Fibroblast of gingiva (primary cell): ENCODE measurements at regions not wholly inside any gene's neighbourhood (a gene's known extent, or its start where the extent isn't known, plus 50 kb on each side); places are given as distances from the start of the nearest gene placed in this dataset.
"Not testable (repeated sequence)": the region's sequence is repeated elsewhere in the genome, so short reads cannot be mapped to it uniquely, and the experiment has no call there.

ENCODE experiments used
- DNase-seq: peaks from one replicate; pipeline ENCODE4 v3.0.0-alpha.2; 2011; ENCODE audit warnings: low read depth

GRCh38 chr4:65265526-65265925, 404.8 kb downstream of the EPHA5 start:
- DNase-seq = no peak

GRCh38 chr4:65259296-65259695, 411.0 kb downstream of the EPHA5 start:
- DNase-seq = no peak

DNA sequence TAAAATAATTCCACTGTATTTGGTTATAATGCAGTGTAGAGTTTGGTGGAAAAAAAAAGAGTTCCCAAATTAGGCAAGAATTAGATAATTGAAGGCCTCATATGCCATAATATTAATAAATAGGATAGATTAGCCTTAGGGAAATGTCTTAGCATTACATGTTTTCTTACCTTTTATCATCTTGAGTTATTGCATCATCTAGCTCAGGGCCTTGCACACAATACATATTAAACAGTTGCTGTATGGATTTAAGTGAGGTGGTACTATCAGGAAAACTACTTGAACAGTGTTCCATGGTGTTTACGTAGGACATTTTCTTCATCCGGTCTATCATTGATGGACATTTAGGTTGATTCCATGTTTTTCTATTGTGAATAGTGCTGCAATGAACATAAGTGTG, 419.4 kb downstream of the EPHA5 start:
- DNase-seq = no peak

GRCh38 chr4:65249111-65249510, 421.2 kb downstream of the EPHA5 start:
- no peak for DNase-seq

GRCh38 chr4:65242156-65242846, 428.0 kb downstream of the EPHA5 start:
- DNase-seq = no peak

- no peak for DNase-seq
Measured at GRCh38 chr4:65241257-65241997, 428.9 kb downstream of the EPHA5 start.

GRCh38 chr4:65234061-65234460, 436.2 kb downstream of the EPHA5 start:
- no peak for DNase-seq

DNA sequence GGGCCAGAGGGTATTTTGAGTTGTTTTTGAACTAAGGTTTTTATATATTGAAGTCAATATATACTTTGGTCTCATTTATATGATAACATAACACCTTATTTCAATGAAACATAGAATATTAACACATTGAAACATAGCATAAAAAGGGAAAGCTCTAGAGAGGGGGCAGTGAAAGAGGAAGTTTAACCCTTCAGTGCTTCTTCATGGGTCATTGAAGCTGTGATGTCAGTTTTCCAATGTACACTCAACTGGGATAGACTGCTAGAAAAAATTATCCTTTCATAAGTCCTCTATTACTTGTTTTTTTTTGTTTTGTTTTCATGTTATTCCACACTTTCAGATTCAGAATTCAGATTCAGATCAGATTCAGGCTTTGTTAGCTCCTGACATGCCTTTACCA, 442.7 kb downstream of the EPHA5 start:
- no peak for DNase-seq

DNA sequence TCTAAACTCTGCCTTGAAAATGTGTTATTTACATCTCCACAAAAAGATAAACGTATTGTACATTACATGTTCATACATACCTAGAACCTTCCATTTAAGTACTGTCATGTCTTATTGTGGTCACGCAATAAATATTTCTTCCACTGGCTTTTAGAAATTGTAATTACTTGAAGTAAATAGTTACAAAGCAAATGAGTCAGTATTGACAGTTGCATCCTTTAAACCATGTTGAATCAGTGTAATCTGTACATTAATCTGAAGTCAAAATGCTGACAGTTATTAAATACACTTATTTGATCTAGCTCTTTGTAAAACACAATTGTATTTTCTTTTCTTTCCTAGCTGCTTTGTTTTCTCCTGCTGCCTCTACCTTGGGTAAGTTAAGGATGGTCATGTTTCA, 446.7 kb downstream of the EPHA5 start:
- no peak for DNase-seq

DNA sequence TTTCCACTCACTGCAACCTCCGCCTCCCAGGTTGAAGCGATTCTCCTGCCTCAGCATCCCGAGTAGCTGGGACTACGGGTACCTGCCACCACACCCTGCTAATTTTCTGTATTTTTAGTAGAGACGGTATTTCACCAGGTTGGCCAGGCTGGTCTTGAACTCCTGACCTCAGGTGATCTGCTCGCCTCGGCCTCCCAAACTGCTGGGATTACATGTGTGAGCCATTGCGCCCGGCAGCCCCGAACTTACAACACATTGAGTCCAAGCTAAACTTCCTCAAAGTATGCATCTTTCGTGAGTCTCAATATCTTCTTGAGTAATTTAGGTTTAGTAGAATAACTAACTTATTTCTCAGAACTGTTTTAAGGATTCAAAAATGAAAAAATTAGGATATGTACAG, 447.2 kb downstream of the EPHA5 start:
- DNase-seq = not testable (repeated sequence)

GRCh38 chr4:65217179-65217578, 453.1 kb downstream of the EPHA5 start:
- DNase-seq = no peak

GRCh38 chr4:65202853-65203236, 467.4 kb downstream of the EPHA5 start:
- DNase-seq = no peak

DNA sequence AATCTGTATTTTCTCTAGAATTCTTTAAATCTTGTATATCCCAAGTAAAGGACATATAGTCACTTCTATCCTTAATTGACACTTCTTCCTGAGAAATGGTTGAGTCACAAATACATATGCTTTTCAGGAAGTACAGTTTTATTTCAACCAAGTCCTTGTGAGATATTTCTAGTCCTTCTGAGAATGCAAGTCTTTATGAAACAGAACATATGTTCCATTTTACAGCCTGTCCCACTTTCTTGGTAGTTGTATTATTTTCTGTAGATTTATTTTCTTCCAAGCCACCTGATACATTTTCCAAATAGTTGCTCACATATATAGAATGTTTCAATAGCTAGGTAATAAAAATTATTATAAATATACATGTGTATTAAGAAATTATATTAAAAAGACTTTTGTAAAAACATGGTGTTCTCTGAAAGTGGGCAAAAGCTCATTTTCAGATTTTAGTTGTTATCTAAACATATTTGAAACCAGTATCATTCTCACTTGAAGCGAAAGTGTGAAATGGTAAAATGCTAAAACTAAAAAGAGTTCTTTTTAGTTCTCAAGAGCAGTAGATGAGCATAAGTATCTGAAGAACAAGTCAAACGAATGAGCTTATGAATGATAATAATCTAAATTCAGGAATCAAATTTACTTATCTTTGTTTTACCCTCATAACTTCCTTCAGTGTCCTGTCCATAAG, 468.0 kb downstream of the EPHA5 start:
- no peak for DNase-seq

GRCh38 chr4:65195666-65196065, 474.6 kb downstream of the EPHA5 start:
- DNase-seq = no peak

DNA sequence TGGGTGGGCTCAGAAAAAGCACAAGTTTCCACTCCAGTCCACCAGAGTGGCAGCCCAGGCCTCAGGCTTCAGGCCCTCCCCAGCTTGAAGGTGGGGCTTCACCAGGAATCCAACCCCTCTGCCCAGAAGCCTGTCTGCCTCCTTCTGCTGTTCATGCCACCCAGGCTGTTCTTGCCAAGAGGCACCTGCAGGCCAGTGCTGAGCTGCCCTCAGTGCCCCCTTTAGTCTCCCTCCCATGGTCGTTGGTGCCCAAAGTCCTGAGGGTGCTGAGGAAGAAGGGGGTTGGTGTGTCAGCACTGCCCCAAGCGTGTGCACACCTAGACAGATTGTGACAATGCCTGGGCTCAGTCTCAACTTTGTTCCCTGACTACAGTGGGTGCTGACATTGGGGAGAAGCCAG, 475.3 kb downstream of the EPHA5 start:
- no peak for DNase-seq

DNA sequence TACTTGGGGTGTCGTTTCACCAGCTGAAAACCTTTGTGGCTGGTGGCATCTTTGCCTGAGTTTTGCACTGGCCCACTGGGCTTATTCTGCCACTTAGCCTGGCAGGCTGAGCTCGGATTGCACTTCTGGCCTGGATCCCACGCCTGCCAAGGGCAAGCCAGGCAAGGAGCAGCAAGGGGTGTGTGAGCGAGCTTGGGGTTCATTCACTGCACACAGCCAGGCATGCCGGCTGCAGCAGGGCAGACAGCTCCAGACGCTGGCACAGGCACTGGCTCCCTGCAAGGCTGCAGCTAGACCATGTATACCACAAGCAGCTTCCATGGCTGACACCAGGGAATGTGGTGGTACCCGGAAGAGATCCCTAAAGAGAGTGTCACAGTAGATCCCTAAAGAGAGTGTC, 476.3 kb downstream of the EPHA5 start:
- no peak for DNase-seq

DNA sequence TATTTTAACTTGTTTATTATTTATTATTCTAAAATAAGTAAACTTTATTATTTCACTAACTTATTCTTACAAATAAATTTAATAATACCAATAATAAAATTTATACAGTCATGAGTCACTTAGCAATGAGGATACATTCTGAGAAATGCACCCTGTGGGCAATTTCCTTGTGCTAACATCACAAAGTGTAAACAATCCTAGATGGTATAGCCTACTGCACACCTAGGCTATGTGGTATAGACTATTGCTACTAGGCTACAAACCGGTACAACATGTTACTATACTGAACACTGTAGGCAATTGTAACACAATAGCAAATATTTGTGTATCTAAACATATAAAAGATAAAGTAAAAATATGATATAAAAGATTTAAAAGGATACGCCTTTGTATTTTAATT, 479.5 kb downstream of the EPHA5 start:
- DNase-seq = no peak

DNA sequence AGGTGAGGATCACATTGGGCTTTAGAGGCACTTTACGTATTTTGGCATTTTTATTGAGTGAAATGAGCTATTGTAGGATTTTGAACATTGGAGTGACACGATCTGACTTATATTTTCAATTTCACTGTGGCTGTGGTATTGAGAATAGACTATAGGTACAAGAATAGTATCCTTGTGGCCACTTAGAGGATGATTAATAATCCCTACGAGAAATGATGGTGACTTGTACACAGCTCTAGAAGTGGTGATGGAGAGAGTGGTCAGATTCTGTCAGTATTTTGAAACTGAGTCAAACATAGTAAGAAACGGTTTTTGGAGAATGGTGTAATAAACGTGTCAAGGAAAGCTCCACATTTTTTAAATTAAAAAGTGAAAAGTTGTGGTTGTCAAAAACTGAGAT, 494.7 kb downstream of the EPHA5 start:
- no peak for DNase-seq

GRCh38 chr4:65170768-65171514, 499.3 kb downstream of the EPHA5 start:
- DNase-seq = no peak

GRCh38 chr4:65167719-65168118, 502.6 kb downstream of the EPHA5 start:
- DNase-seq = no peak

DNA sequence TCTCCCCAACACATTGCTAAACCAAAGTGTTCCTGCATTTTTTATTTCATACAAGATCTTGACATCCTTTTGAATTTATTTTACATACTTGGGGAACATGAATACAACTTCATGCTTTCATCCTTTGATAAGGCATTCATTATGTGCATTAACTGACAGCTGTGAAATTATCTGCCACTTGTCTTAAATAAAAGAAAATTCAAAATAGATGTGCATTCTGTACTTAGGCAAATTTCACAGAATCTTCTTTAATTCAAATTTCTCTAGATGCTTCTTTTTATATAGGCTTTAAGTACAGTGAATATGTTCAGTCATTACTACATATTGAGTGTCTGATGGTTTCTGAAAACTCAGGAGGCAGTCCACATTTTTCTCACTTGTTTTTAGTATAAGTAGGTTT, 518.1 kb downstream of the EPHA5 start:
- no peak for DNase-seq

- DNase-seq = no peak
Measured at GRCh38 chr4:65139998-65140397, 530.3 kb downstream of the EPHA5 start.

DNA sequence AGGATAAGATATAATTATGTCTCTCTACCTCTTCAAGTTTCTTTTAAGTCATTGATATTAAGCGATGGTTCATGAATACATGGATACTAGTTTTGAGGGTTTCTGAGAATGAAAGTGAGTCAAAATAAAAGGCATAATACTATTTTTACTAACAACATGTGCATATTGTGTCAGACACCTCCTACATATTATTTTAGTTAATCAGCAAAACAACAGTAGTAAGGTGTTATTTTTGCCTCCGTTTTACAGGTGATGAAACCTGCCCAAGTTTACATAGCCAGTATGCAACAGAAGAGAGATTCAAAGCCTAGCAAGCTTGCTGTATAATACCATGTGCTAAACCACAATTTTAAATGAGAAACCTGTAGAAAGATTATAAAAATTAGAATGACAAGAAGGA, 544.1 kb downstream of the EPHA5 start:
- DNase-seq = no peak
